ENCODE measurements at regions not wholly inside any gene's neighbourhood (a gene's known extent, or its start where the extent isn't known, plus 50 kb on each side); places are given as distances from the start of the nearest gene placed in this dataset.

- TF ChIP-seq CBX8 (IDR thresholded peaks at IDR 0.05; ENCODE audit: borderline replicate concordance, low read depth, low read length) = no peak
Observed at GRCh38 chr5:143644727-143645126, 167.2 kb upstream of the HMHB1 start (continued).

GRCh38 chr5:143642791-143643190 is 169.2 kb upstream of the HMHB1 start:
- H2BK5ac ChIP-seq (ENCODE audit: low read depth, low read length) = no peak overlapping the region
- no peak overlapping the region for H2BK20ac ChIP-seq (ENCODE audit: low read length)
- ChIA-PET POLR2A (ENCODE audit: partially characterized antibody) (no interaction called here), CTCF (ENCODE audit: partially characterized antibody) (interaction anchor here (0.6 to 1.2 kb wide), 2 partner anchors 136 to 639 kb away, joined by 3 read pairs; no protein-coding TSS in a partner anchor)
- H3K18ac ChIP-seq (ENCODE audit: extremely low read depth, low read length) = no peak overlapping the region
- H3K27ac ChIP-seq (ENCODE audit: low read depth, low read length) = no peak overlapping the region
- no peaks in the 10 kb centered on the region for H3K9me3 ChIP-seq (ENCODE audit: insufficient read depth in 2 of 2, low read depth in 1 of 2, low read length in 1 of 2)
- H2AFZ ChIP-seq (ENCODE audit: low read length) = no peak overlapping the region
- no peak overlapping the region for H4K8ac ChIP-seq (ENCODE audit: extremely low read depth, insufficient read depth, low read length)
- TF ChIP-seq NRF1 (IDR thresholded peaks at IDR 0.05; ENCODE audit: low read depth, low read length) (no peak), POLR2A (IDR thresholded peaks at IDR 0.05; ENCODE audit: control extremely low read depth in 1 of 2, low read depth in 2 of 2, low read length in 2 of 2) (no peak), YY1 (IDR thresholded peaks at IDR 0.05; ENCODE audit: low read depth, low read length) (no peak), JUND (IDR thresholded peaks at IDR 0.05; ENCODE audit: low read length) (no peak), RAD21 (IDR thresholded peaks at IDR 0.05 in 1 of 2, conservative IDR thresholded peaks at IDR 0.05 in 1 of 2; ENCODE audit: low read depth in 2 of 2, low read length in 2 of 2) (no peak), RXRA (IDR thresholded peaks at IDR 0.05; ENCODE audit: insufficient read depth, low read depth, low read length) (no peak), CTBP2 (IDR thresholded peaks at IDR 0.05; ENCODE audit: borderline replicate concordance, insufficient read depth, insufficient read length, low read length) (no peak), SIN3A (conservative IDR thresholded peaks at IDR 0.05 in 1 of 2, IDR thresholded peaks at IDR 0.05 in 1 of 2; ENCODE audit: low read depth in 1 of 2, low read length in 2 of 2) (no peak), SP1 (IDR thresholded peaks at IDR 0.05; ENCODE audit: low read depth, low read length) (no peak), CBX8 (IDR thresholded peaks at IDR 0.05; ENCODE audit: borderline replicate concordance, low read depth, low read length) (no peak)
- no peak overlapping the region for H3K4me3 ChIP-seq (ENCODE audit: extremely low read depth in 1 of 4, insufficient read depth in 2 of 4, low read depth in 3 of 4, low read length in 4 of 4)
- no peak overlapping the region for H2BK15ac ChIP-seq (ENCODE audit: low read length)
- H2BK120ac ChIP-seq (replicated peaks; ENCODE audit: low read depth, low read length) = no peak overlapping the region
- no peak overlapping the region for H3K9ac ChIP-seq (replicated peaks in 1 of 4; ENCODE audit: extremely low read depth in 1 of 4, low read depth in 3 of 4, low read length in 3 of 4)
- no peak overlapping the region for H3K4ac ChIP-seq (replicated peaks; ENCODE audit: insufficient read length, low read depth, low read length)
- H4K5ac ChIP-seq (ENCODE audit: insufficient read length, low read depth, low read length) = no peak overlapping the region
- H2AK5ac ChIP-seq (ENCODE audit: low read depth, low read length) = no peak overlapping the region
- H4K20me1 ChIP-seq (replicated peaks in 1 of 2; ENCODE audit: control insufficient read depth in 1 of 2, insufficient read depth in 2 of 2, low read length in 2 of 2) = no peaks in the 10 kb centered on the region
- H4K91ac ChIP-seq (replicated peaks; ENCODE audit: insufficient read length, low read length) = no peak overlapping the region
- H3K79me2 ChIP-seq (ENCODE audit: control insufficient read depth in 1 of 2, insufficient read depth in 2 of 2, low read length in 2 of 2) = no peaks in the 10 kb centered on the region
- H2BK12ac ChIP-seq (ENCODE audit: low read depth, low read length) = no peak overlapping the region
- DNase-seq (ENCODE audit: low read depth in 1 of 2, low spot score in 2 of 2) (no peak), FAIRE-seq (no peak)
- no peaks in the 10 kb centered on the region for H3K23me2 ChIP-seq (ENCODE audit: low read depth, low read length)
- H3K36me3 ChIP-seq (ENCODE audit: control insufficient read depth in 2 of 4, insufficient read depth in 4 of 4, low read length in 3 of 4) = no peaks in the 10 kb centered on the region
- peaks cover 0 to 7% (median 1%) of the 10 kb centered on the region in 4 experiments; a peak in 2 of 7 replicates for H3K4me1 ChIP-seq (replicated peaks in 1 of 4; ENCODE audit: control insufficient read depth in 3 of 4, insufficient read depth in 4 of 4, low read length in 3 of 4)
- no peak overlapping the region for H3K4me2 ChIP-seq (ENCODE audit: insufficient read depth in 1 of 2, low read depth in 2 of 2, low read length in 2 of 2)
- H3K14ac ChIP-seq (ENCODE audit: insufficient read length) = no peak overlapping the region
- H3K23ac ChIP-seq (ENCODE audit: insufficient read length) = no peak overlapping the region
- H3K27me3 ChIP-seq (replicated peaks in 1 of 4; ENCODE audit: control insufficient read depth in 3 of 4, extremely low read depth in 1 of 4, insufficient read depth in 3 of 4, low read length in 3 of 4) = no peaks in the 10 kb centered on the region
- no peak overlapping the region for H3K56ac ChIP-seq (replicated peaks; ENCODE audit: insufficient read length, low read depth, low read length)
- no peaks in the 10 kb centered on the region for H3K79me1 ChIP-seq (ENCODE audit: low read depth, low read length)
